ENCODE measurements at regions not wholly inside any gene's neighbourhood (a gene's known extent, or its start where the extent isn't known, plus 50 kb on each side); places are given as distances from the start of the nearest gene placed in this dataset.

DNA sequence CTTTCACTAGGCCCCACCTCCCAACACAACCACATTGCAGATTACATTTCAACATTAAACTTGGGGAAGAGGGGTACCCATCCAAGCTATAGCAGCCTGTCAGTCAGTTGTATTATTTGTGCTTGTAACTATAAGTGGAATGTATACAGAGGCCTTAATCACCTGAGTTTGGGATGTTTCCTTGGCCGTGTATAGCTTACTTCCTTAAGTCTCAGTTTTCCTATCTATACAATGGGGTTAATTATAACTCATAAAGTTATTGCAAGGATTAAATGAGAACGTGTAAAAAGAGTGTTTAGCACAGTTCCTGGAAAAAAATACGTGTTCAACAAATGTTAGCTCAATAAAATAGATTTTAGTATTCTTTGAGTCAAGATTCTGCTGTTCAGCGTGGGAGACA lies 165.5 kb upstream of the FAM20A start:
- Histone ChIP-seq H3K36me3 (ENCODE audit: insufficient read depth, low read length) (no peaks in the 10 kb centered on the region), H3K4me2 (ENCODE audit: insufficient read depth, low read length) (no peak overlapping the region), H3K27ac (ENCODE audit: low read depth, low read length) (no peak overlapping the region), H3K4me3 (ENCODE audit: insufficient read depth, low read length) (no peak overlapping the region), H3K79me2 (ENCODE audit: insufficient read depth, low read length) (no peaks in the 10 kb centered on the region), H4K20me1 (ENCODE audit: insufficient read depth, low read length) (no peaks in the 10 kb centered on the region), H2AFZ (ENCODE audit: low read length) (no peak overlapping the region), H3K9me3 (ENCODE audit: low read depth, low read length) (no peaks in the 10 kb centered on the region), H3K4me1 (ENCODE audit: insufficient read depth, low read length) (peaks cover 3% of the 10 kb centered on the region), H3K27me3 (ENCODE audit: insufficient read depth, low read length) (no peaks in the 10 kb centered on the region)
- TF ChIP-seq, protein P1, sequence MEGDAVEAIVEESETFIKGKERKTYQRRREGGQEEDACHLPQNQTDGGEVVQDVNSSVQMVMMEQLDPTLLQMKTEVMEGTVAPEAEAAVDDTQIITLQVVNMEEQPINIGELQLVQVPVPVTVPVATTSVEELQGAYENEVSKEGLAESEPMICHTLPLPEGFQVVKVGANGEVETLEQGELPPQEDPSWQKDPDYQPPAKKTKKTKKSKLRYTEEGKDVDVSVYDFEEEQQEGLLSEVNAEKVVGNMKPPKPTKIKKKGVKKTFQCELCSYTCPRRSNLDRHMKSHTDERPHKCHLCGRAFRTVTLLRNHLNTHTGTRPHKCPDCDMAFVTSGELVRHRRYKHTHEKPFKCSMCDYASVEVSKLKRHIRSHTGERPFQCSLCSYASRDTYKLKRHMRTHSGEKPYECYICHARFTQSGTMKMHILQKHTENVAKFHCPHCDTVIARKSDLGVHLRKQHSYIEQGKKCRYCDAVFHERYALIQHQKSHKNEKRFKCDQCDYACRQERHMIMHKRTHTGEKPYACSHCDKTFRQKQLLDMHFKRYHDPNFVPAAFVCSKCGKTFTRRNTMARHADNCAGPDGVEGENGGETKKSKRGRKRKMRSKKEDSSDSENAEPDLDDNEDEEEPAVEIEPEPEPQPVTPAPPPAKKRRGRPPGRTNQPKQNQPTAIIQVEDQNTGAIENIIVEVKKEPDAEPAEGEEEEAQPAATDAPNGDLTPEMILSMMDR (IDR thresholded peaks at IDR 0.05; ENCODE audit: extremely low read depth, low read depth, low read length) = no peak
- no peak for DNase-seq (ENCODE audit: insufficient read length, low spot score, missing footprints)

DNA sequence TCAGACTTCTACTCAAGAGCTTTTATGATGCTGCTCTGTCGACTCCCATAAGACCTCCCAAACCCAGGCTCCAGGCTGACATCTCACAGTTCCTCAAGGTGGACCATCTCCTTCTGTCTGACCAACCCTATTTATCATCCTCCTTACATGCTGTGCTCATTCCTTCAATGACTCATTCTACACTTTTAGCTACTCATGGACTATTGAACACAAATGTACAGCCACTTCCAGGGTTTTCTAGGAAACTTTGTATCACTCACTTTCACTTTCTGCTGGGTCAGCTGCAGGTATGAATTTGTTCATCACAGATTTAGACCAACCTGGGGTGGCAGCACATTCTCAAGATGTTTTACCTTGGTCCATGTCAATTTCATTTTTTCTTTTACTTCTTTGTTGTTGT lies 162.4 kb upstream of the FAM20A start:
- TF ChIP-seq, protein P1 (IDR thresholded peaks at IDR 0.05; ENCODE audit: extremely low read depth, low read depth, low read length) = no peak
- H3K79me2 ChIP-seq (ENCODE audit: insufficient read depth, low read length) = no peaks in the 10 kb centered on the region
- DNase-seq (ENCODE audit: insufficient read length, low spot score, missing footprints) = peak; percentile 60
- H3K9me3 ChIP-seq (ENCODE audit: low read depth, low read length) = no peaks in the 10 kb centered on the region
- H2AFZ ChIP-seq (ENCODE audit: low read length) = no peak overlapping the region
- no peaks in the 10 kb centered on the region for H4K20me1 ChIP-seq (ENCODE audit: insufficient read depth, low read length)
- H3K36me3 ChIP-seq (ENCODE audit: insufficient read depth, low read length) = no peaks in the 10 kb centered on the region
- H3K4me1 ChIP-seq (ENCODE audit: insufficient read depth, low read length) = peaks cover 11% of the 10 kb centered on the region
- H3K4me2 ChIP-seq (ENCODE audit: insufficient read depth, low read length) = peak overlapping the region; percentile 17
- H3K27ac ChIP-seq (ENCODE audit: low read depth, low read length) = no peak overlapping the region
- no peaks in the 10 kb centered on the region for H3K27me3 ChIP-seq (ENCODE audit: insufficient read depth, low read length)
- no peak overlapping the region for H3K4me3 ChIP-seq (ENCODE audit: insufficient read depth, low read length)

DNA sequence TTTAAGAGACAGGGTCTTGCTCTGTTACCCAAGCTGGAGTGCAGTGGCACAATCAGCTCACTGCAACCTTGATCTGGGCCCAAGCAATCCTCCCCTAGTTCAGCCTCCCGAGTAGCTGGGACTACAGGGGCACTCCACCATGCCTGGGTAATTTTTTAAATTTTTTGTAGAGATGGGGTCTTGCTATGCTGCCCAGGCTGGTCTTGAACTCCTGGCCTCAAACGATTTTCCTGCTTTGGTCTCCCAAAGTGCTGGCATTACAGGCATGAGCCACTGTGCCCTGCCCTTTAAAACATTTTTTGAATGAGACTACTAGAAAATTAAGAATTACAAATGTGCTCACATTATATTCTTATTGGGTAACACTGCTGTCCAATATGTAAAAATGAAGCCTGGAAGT lies 161.7 kb upstream of the FAM20A start:
- Histone ChIP-seq H3K9me3 (ENCODE audit: low read depth, low read length) (no peaks in the 10 kb centered on the region), H3K36me3 (ENCODE audit: insufficient read depth, low read length) (no peaks in the 10 kb centered on the region), H3K4me2 (ENCODE audit: insufficient read depth, low read length) (no peak overlapping the region), H2AFZ (ENCODE audit: low read length) (no peak overlapping the region), H3K27me3 (ENCODE audit: insufficient read depth, low read length) (no peaks in the 10 kb centered on the region), H3K27ac (ENCODE audit: low read depth, low read length) (no peak overlapping the region), H4K20me1 (ENCODE audit: insufficient read depth, low read length) (no peaks in the 10 kb centered on the region), H3K79me2 (ENCODE audit: insufficient read depth, low read length) (no peaks in the 10 kb centered on the region), H3K4me1 (ENCODE audit: insufficient read depth, low read length) (peaks cover 11% of the 10 kb centered on the region), H3K4me3 (ENCODE audit: insufficient read depth, low read length) (no peak overlapping the region)
- TF ChIP-seq, protein P1 (IDR thresholded peaks at IDR 0.05; ENCODE audit: extremely low read depth, low read depth, low read length) = no peak
- no peak for DNase-seq (ENCODE audit: insufficient read length, low spot score, missing footprints)

DNA sequence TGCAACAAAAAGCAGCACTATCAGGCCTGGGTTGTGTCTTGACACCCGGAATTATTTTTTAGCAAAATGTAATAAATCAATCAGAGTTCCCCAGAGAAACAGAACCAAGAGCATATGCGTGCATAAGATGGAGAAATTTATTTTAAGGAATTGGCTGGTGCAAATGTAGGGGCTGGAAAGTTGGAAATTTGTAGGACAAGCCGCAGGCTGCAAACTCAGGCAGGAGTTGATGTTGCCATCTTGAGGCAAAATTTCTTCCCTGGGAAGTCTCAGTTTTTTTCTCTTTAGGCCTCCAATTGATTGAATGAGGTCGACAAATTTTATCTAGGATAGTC lies 158.9 kb upstream of the FAM20A start:
- no peak for DNase-seq (ENCODE audit: insufficient read length, low spot score, missing footprints)
- H3K27me3 ChIP-seq (ENCODE audit: insufficient read depth, low read length) = no peaks in the 10 kb centered on the region
- H3K4me3 ChIP-seq (ENCODE audit: insufficient read depth, low read length) = no peak overlapping the region
- no peak overlapping the region for H3K4me2 ChIP-seq (ENCODE audit: insufficient read depth, low read length)
- H3K4me1 ChIP-seq (ENCODE audit: insufficient read depth, low read length) = peaks cover 11% of the 10 kb centered on the region
- no peaks in the 10 kb centered on the region for H4K20me1 ChIP-seq (ENCODE audit: insufficient read depth, low read length)
- H3K27ac ChIP-seq (ENCODE audit: low read depth, low read length) = no peak overlapping the region
- TF ChIP-seq, protein P1 (IDR thresholded peaks at IDR 0.05; ENCODE audit: extremely low read depth, low read depth, low read length) = no peak
- no peaks in the 10 kb centered on the region for H3K79me2 ChIP-seq (ENCODE audit: insufficient read depth, low read length)
- H3K36me3 ChIP-seq (ENCODE audit: insufficient read depth, low read length) = no peaks in the 10 kb centered on the region
- H3K9me3 ChIP-seq (ENCODE audit: low read depth, low read length) = no peaks in the 10 kb centered on the region
- H2AFZ ChIP-seq (ENCODE audit: low read length) = no peak overlapping the region

Data from osteoblast (primary cell).